HG02943 (cell line): ENCODE measurements at regions not wholly inside any gene's neighbourhood (a gene's known extent, or its start where the extent isn't known, plus 50 kb on each side); places are given as distances from the start of the nearest gene placed in this dataset.

ENCODE experiments used
- ATAC-seq: cut with Tn5 transposase; IDR thresholded peaks from one replicate; pipeline ENCODE4 v1.9.1; 2021; ENCODE audit warnings: mild to moderate bottlenecking, low read depth, moderate library complexity; ENCODE audit not compliant: unreplicated experiment

DNA sequence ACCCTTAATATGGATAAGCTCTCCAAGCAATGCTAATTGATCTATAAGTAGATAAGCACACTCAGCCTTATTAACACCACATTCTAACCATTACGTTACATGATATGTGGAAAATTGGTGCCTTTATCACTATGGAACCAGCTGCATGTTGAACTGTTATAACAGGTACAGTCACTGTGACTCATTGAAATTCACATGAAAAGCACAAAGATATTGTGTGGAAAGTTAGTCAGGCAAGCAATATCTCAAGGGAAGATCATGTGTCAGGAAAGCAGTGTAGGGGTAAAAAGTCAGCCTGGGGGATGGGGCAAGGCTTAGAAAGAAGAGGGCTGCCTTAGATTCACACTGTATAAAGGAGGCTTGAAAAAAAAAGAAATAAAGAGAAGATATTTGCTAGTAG, 313.7 kb upstream of the SMIM31 start:
- no peak for ATAC-seq

DNA sequence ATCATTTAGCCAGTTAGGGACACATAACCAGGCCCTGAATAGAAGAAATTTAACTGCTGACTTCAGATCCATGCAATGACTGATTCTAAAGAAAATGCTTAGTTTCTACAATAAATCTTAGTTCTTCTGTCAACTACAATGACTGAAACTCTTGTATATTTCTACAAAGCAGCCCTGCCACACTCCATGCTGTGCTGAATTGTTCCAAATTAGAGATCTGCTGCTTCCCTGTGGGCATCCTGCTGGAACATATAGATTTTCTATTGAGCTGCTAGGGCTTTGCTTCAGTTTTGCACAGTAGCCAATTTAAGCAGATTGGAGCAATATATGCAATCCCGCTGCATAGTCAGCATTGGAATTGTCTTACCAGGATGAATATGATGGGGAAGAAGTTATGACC, 312.8 kb upstream of the SMIM31 start:
- ATAC-seq: no peak

DNA sequence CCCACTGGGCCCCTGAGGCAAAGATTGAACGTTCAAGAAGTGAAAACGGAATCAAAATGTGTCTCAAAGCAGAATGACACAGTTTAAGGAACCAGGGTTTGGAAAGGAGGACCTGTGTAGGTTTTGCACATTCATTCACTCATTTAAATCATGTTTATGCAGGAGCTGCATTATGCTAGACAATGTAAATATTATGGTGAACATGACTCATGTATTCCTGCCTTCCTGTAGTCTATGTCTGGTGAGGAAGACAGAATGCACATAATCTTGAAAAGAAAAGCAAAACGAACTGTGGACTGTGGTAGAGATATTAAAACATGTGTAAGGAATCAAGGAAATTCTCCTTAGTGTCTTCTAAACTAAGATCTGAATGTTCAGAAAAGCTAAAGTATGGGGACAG, 311.8 kb upstream of the SMIM31 start:
- no peak for ATAC-seq

DNA sequence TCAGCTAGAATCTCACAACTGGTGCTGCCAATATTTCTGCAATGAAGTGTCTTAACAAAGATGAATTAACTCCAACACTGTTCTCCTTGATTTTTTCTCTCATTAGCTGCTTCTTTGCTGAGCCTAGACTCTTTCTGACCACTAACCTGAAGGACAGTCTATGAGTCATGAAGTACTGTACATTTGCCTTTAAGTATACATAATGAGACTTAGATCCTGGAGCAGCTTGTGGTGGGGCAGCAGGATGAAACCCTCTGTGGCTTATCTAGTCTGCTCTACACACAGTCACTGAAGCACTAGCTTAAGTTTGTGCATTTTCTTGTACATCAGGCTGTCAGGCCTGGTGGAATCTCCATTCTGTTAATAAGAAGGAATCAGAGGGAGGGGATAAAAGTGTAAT, 307.4 kb upstream of the SMIM31 start:
- no peak for ATAC-seq

DNA sequence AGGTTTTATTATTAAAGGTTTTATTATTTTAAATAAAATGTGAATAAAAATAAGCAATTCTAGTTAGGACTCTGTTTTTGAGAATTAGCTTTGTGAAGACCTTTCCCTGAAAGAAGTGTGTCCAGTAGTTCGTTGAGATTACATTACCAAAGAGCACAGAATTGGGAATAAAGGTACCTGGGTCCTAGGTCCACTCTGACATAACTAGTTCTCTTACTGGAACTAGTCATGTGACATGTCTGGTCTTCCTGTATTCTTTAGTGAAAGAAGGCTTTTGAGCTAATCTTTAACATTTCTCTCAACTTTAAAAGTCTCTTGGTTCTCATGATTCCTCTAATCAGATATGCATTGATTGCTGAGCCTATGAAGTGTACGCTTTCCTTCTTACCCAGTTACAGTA, 292.0 kb upstream of the SMIM31 start:
- ATAC-seq: no peak

- ATAC-seq: no peak
Observed at GRCh38 chr4:164462471-164462870, 291.5 kb upstream of the SMIM31 start.

GRCh38 chr4:164464313-164464712, 289.6 kb upstream of the SMIM31 start:
- ATAC-seq: no peak

- no peak for ATAC-seq
Observed at GRCh38 chr4:164467493-164467892, 286.4 kb upstream of the SMIM31 start.

DNA sequence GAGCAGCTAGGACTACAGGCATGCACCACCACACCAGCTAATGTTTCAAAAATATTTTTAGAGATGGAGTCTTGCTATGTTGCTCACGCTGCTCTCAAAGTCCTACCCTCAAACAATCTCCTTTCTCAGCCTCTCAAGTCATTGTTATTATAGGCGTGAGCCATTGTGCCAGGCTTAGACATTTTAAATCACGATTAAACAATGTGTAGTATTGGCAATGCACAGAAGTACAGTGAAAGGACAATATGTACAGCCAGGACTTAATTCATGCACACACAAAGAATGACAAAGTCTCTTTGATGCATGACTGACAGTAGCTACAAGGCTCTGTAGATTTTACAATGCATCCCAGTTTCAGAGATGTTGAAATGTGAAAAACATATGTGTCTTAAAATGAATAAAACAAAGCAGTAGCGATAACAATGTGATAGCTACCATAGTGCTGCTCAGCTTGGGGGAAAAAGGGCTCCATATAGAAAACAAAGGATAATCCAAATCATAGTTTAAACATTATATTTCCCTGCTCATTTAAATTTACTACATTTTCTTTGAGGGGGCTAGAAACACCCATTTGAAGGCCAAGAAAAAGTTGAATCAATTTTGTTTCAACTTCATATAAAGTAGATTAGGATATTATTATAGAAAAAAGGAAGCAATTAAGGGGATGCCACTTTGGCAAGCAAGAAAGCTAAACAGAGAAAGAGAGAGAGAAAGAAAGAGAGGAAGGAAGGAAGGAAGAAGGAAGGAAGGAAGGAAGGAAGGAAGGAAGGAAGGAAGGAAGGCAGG, 272.4 kb upstream of the SMIM31 start:
- no peak for ATAC-seq

- ATAC-seq: no peak
Observed at GRCh38 chr4:164482092-164482404, 271.9 kb upstream of the SMIM31 start.

GRCh38 chr4:164482758-164483157, 271.2 kb upstream of the SMIM31 start:
- ATAC-seq: no peak

DNA sequence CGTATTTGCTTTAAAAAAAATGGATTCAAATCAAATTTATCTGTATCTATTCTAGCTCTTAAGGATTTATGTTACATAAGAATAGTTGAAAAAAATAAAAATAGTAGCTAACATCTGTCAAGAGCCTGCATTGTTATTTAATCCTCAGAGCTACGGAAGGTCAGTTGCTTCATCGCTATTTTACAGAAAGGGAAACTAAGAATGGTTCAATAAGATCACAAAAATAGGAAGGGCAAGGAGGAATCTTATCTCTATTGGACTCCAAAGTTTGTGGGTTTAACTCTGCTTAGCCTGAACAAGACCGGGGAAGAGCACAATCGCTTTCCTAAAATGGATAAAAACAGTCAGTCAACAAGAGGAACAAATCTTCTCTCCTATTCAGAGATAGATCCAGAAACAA, 270.2 kb upstream of the SMIM31 start:
- no peak for ATAC-seq

DNA sequence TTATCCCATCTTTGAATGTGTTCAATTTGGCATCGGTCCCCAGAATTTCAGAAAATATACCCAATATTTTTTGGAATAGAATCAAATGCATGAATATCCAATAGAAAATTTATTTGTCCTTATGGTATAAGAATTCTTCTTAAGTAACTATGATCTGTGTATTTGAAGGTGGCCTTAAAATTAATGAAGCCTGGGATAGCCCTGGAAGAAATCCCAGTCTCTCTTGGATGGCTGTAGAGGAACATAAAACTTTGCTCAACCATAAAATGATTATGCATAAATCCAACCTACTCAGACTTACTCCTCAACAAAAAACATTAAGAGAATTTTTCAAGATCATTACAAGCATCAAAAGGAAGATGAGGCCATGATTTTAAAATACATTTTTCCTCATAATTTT, 269.4 kb upstream of the SMIM31 start:
- ATAC-seq: no peak

DNA sequence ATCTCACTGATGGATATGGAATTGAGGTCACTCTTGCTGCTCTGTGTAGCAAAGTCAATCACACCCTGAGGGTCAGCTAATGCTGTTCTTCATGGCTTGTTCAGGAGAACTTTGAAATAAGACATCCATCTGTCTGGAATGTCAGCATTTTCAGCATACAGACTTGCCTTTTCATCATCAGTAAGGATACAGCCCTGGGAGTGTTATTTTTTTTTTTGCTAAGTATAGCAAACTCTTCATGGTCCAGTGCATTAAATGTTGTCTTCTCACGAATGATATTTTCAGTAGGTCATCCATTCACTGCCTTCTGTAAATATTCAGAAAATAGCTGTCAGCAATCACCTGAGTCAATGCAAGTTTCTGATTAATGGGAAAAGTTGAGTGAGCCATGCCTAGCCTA, 268.8 kb upstream of the SMIM31 start:
- ATAC-seq: no peak

DNA sequence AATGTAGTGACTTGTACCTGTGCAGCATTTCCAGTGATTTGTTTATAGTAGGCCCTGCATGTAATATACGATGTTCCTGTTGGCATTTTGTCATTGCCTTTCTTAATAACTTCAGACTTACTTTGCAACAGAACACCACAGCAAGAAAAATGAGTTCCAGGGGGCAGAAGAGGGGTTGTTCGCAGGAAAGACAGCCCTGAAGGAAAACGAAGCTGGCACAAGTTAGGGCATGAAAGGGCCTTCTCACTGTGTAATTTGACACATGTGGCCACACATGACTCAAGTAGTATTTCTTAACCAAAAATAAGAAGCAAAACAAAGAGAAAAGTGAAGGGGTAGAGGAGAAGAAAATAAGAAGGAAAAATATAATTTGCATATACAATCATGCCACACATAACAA, 265.8 kb upstream of the SMIM31 start:
- ATAC-seq: no peak

GRCh38 chr4:164501074-164501473, 252.9 kb upstream of the SMIM31 start:
- no peak for ATAC-seq

DNA sequence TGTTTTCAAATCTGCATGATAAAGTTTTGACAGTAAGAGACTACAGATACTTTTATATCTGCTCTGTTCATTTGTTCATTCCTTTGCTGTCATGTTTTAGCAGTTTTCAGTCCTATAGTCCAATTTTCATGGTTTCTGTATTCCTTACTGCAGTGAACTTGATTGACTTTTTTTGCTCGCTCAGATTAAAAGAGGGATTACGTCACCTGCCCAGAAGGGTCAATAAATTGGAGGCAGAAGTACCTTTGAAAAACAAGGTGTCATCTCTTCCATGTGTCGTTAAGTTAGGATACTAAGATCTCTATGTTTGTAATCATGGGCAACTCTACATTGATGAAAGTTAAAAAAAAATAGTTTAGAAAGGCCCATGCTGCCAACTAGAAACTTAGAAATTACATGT, 250.1 kb upstream of the SMIM31 start:
- no peak for ATAC-seq

DNA sequence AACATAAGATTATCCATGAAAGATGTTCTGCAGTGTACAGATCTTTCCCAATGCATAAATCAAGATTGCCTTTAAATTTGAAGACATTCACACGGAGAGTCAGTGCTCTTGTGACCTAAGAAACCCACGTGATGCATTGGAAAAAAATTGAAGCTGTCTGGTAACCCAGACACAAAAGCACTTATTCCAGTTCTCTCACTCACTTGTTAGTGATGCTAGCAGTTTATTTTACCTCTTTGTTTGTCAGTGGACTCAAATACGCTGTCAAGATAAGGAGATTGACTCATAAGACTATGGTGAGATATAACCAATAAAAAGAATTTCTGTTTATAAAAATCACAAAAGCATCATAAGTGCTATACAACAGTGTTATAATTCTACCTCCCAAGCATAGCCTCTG, 245.8 kb upstream of the SMIM31 start:
- ATAC-seq: no peak

GRCh38 chr4:164508771-164509170, 245.2 kb upstream of the SMIM31 start:
- no peak for ATAC-seq

DNA sequence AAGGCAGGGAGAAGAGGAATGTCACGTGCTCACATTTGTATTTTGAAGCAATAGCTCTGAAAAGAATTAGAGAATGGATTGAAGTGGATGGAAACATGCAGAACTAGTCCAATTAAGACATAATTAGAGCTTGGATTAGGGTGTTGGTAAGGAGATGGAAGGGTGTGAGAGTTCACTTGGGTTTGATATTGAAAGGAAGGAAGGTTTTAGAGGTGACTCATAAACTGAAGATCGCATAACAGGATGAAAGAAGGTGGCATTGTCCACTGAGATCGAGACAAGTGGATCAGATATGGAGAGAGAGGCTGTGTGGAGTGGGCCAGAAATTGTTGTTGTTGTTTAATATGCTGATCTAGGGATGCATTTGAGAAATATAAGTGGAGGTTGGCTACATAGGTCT, 244.0 kb upstream of the SMIM31 start:
- no peak for ATAC-seq

GRCh38 chr4:164512124-164512523, 241.8 kb upstream of the SMIM31 start:
- no peak for ATAC-seq

GRCh38 chr4:164514765-164515164, 239.2 kb upstream of the SMIM31 start:
- no peak for ATAC-seq

DNA sequence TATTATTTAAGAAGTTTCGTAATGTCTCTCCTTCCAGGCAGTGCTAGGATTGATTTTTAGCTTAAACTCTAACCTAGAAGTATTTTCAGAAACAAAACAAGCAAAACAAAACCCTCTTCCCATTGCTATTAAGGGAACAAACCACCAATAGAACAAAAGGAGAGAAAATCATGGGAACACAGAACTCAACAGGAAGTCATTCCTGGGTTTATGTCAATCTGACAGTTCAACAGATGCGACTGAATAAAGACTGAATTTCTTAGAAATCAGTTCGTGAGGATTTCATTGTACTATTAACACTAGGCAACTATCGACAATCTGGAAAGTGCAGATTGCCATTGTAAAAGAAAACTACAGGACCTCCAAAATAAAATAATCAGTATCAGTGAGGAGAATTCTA, 229.1 kb upstream of the SMIM31 start:
- ATAC-seq: no peak
